ENCODE measurements at regions not wholly inside any gene's neighbourhood (a gene's known extent, or its start where the extent isn't known, plus 50 kb on each side); places are given as distances from the start of the nearest gene placed in this dataset.
A peak's percentile ranks its signal among the peaks of the same experiment; 100 is the strongest.
"Not testable (repeated sequence)": the region's sequence is repeated elsewhere in the genome, so short reads cannot be mapped to it uniquely, and the experiment has no call there.

DNA sequence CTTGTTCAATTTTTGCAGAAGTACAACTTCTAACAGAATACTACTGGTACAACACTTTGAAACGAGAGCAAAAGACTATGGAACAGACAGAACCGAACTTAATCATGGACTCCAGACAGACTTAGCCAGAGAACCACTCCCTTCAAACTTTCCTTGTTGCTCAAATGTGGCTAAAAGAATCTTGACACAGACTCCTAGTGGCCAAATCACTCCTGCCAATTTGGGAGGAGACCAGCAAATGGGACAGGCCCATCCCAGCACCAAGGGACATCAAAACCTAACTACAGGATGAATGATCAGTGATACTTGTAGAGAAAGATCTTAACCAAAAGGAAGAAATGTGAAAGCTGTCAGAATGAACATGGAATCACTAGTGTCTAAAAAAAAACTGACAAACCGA is 154.0 kb downstream of the MATN1 start:
- no peaks in the 10 kb centered on the region for H4K20me1 ChIP-seq (ENCODE audit: insufficient read depth, low read depth, low read length)
- H3K4me1 ChIP-seq (ENCODE audit: low read length): no peaks in the 10 kb centered on the region
- no peak for DNase-seq
- H3K27ac ChIP-seq (ENCODE audit: low read length): no peak overlapping the region
- no peaks in the 10 kb centered on the region for H3K79me2 ChIP-seq (ENCODE audit: low read length)
- no peaks in the 10 kb centered on the region for H3K9me3 ChIP-seq (ENCODE audit: low read length)
- no peak overlapping the region for H3K9ac ChIP-seq (ENCODE audit: low read length)
- H3K4me2 ChIP-seq (ENCODE audit: low read depth, low read length, poor library complexity, severe bottlenecking): no peak overlapping the region
- no peaks in the 10 kb centered on the region for H3K9me2 ChIP-seq (replicated peaks; ENCODE audit: insufficient read depth, low read length)
- no peaks in the 10 kb centered on the region for H3K27me3 ChIP-seq (ENCODE audit: low read length)
- H3K36me3 ChIP-seq (ENCODE audit: insufficient read depth, low read length): no peaks in the 10 kb centered on the region
- no peak overlapping the region for H2AFZ ChIP-seq (ENCODE audit: low read length)
- H3K4me3 ChIP-seq (ENCODE audit: low read length): no peak overlapping the region

DNA sequence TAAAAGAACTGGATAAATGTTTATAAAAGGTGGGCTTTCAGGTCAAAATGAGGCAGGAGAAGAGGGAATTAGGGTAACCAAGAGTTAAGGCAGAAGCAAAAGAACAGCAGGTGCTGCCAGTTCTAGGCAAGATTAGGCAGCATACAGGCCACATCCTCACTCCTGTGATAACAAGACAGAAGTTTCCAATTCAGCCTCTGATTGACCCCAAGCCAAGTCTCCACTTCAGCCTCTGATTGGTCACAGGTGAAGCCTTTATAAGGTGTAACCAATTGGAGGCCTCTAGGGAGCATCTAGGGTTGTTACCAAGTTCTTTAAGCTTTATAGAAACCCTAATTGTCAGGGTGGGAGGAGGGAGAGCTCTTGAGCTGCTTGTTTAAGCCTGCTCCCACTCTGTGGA is 160.8 kb downstream of the MATN1 start:
- no peaks in the 10 kb centered on the region for H3K27me3 ChIP-seq (ENCODE audit: low read length)
- H3K9ac ChIP-seq (ENCODE audit: low read length): no peak overlapping the region
- peak; percentile 37 for DNase-seq
- no peak overlapping the region for H3K4me2 ChIP-seq (ENCODE audit: low read depth, low read length, poor library complexity, severe bottlenecking)
- 0 out of 2 replicates have a peak, but pooled peaks cover 2% of the 10 kb centered on the region for H3K9me3 ChIP-seq (ENCODE audit: low read length)
- H3K4me1 ChIP-seq (ENCODE audit: low read length): no peaks in the 10 kb centered on the region
- H2AFZ ChIP-seq (ENCODE audit: low read length): no peak overlapping the region
- no peaks in the 10 kb centered on the region for H3K9me2 ChIP-seq (replicated peaks; ENCODE audit: insufficient read depth, low read length)
- H3K27ac ChIP-seq (ENCODE audit: low read length): no peak overlapping the region
- no peaks in the 10 kb centered on the region for H3K36me3 ChIP-seq (ENCODE audit: insufficient read depth, low read length)
- no peaks in the 10 kb centered on the region for H4K20me1 ChIP-seq (ENCODE audit: insufficient read depth, low read depth, low read length)
- no peaks in the 10 kb centered on the region for H3K79me2 ChIP-seq (ENCODE audit: low read length)
- H3K4me3 ChIP-seq (ENCODE audit: low read length): no peak overlapping the region

DNA sequence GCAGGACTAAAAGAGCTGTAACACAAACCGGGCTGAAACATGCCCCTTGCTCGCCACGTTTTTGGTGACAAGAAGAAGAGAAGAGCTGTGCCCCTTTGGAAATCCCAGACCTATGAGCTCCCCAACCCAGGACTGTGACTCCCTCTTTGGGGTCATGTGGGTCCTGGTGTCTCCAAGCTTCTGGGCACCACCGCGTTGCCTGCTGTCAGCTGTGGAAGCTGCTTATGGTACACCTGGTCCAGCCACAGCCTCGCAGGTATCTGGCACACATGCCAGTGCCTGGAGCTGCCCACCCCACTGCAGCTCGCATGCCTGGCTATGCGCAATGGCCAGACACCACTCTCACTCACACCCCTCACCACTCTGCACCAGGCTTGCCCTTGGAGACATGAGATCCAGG is 171.8 kb downstream of the MATN1 start:
- Histone ChIP-seq H3K9ac (ENCODE audit: low read length) (no peak overlapping the region), H3K27me3 (ENCODE audit: low read length) (no peaks in the 10 kb centered on the region), H3K9me2 (replicated peaks; ENCODE audit: insufficient read depth, low read length) (no peaks in the 10 kb centered on the region), H3K79me2 (ENCODE audit: low read length) (no peaks in the 10 kb centered on the region), H3K36me3 (ENCODE audit: insufficient read depth, low read length) (no peaks in the 10 kb centered on the region), H2AFZ (ENCODE audit: low read length) (no peak overlapping the region), H3K4me1 (ENCODE audit: low read length) (no peaks in the 10 kb centered on the region), H3K27ac (ENCODE audit: low read length) (no peak overlapping the region), H3K9me3 (ENCODE audit: low read length) (no peaks in the 10 kb centered on the region), H4K20me1 (ENCODE audit: insufficient read depth, low read depth, low read length) (no peaks in the 10 kb centered on the region), H3K4me2 (ENCODE audit: low read depth, low read length, poor library complexity, severe bottlenecking) (no peak overlapping the region), H3K4me3 (ENCODE audit: low read length) (no peak overlapping the region)
- no peak for DNase-seq

DNA sequence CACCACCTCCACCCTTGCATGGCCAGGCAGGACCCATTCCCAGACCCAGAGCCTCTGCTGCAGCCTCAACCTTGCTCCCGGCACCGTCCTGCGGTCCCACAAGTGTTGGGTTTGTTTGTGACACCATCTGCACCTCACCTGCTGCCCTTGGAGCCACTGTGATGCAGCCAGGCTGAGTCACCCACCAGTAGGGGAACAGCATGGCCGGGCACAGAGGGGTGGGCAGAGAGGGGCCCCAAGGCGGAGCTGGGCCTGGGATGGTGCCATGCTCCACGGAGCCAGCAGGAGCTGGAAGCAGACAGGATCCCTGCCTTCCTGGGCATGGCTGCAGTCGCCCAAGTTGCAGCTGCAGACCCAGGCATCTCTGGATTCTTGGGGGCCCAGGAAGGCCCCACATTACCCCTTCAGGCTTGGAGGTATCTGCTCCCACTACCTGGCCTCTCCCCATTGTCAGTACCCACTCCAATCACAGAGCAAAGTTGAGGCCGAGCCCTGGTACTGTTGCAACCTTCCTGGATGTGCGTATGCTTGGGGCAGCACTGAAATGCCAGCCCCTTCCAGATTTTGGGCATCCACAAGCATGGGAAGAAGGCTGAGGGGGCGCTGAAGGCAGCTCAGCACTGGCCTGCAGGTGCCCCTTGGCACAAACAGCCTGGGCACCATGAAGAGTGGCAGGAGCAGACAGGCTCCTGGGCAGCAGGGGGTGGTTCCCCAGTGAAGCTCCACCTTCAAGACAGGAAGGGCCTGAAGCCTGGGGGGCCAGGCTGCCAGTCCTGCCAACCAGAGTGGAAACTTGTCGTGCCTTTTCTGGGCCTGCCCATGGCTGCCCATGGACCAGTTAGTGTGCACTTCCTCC is 172.8 kb downstream of the MATN1 start:
- no peaks in the 10 kb centered on the region for H3K4me1 ChIP-seq (ENCODE audit: low read length)
- H3K9me3 ChIP-seq (ENCODE audit: low read length): no peaks in the 10 kb centered on the region
- no peak for DNase-seq

DNA sequence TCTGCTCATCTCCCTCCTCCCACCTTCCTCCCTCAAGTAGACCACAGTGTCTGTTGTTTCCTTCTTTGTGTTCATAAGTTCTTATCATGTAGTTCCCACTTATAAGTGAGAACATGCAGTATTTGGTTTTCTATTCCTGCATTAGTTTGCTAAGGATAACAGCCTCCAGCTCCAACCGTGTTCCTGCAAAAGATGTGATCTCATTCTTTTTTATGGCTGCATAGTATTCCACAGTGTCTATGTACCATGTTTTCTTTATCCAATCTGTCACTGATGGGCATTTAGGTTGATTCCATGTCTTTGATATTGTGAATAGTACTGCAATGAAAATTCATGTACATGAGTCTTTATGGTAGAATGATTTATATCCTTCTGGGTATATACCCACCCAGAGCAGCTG is 173.5 kb downstream of the MATN1 start:
- H3K9me2 ChIP-seq (replicated peaks; ENCODE audit: insufficient read depth, low read length); H3K27ac ChIP-seq (ENCODE audit: low read length); H4K20me1 ChIP-seq (ENCODE audit: insufficient read depth, low read depth, low read length); DNase-seq; H2AFZ ChIP-seq (ENCODE audit: low read length); H3K9me3 ChIP-seq (ENCODE audit: low read length); H3K9ac ChIP-seq (ENCODE audit: low read length); H3K4me3 ChIP-seq (ENCODE audit: low read length); H3K4me1 ChIP-seq (ENCODE audit: low read length); H3K36me3 ChIP-seq (ENCODE audit: insufficient read depth, low read length); H3K4me2 ChIP-seq (ENCODE audit: low read depth, low read length, poor library complexity, severe bottlenecking); H3K27me3 ChIP-seq (ENCODE audit: low read length); H3K79me2 ChIP-seq (ENCODE audit: low read length): not testable (repeated sequence)

More for the DNA sequence above, 172.8 kb downstream of the MATN1 start:
- H3K4me3 ChIP-seq (ENCODE audit: low read length): no peak overlapping the region
- H3K9me2 ChIP-seq (replicated peaks; ENCODE audit: insufficient read depth, low read length): no peaks in the 10 kb centered on the region
- no peak overlapping the region for H3K9ac ChIP-seq (ENCODE audit: low read length)
- no peak overlapping the region for H3K27ac ChIP-seq (ENCODE audit: low read length)
- H4K20me1 ChIP-seq (ENCODE audit: insufficient read depth, low read depth, low read length): no peaks in the 10 kb centered on the region
- no peak overlapping the region for H3K4me2 ChIP-seq (ENCODE audit: low read depth, low read length, poor library complexity, severe bottlenecking)
- no peaks in the 10 kb centered on the region for H3K79me2 ChIP-seq (ENCODE audit: low read length)
- no peaks in the 10 kb centered on the region for H3K36me3 ChIP-seq (ENCODE audit: insufficient read depth, low read length)
- no peak overlapping the region for H2AFZ ChIP-seq (ENCODE audit: low read length)
- no peaks in the 10 kb centered on the region for H3K27me3 ChIP-seq (ENCODE audit: low read length)

DNA sequence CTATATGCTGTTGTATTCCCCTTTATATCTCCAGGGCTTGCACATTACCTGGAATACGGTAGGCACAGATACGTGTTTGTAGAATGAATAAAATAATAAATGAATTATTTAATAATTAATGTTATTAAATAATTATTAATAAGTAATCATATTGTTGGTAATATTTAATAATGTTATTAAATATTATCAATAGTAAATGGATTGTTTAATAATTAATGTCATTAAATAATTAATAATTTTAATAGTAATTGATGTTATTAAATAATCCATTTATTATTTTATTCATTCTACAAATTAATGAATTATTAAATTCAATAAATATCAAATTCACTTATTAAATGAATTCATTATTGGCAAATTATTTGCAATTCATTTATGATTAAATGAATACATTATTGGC is 175.1 kb downstream of the MATN1 start:
- Histone ChIP-seq H3K9me3 (ENCODE audit: low read length) (no peaks in the 10 kb centered on the region), H3K9me2 (replicated peaks; ENCODE audit: insufficient read depth, low read length) (no peaks in the 10 kb centered on the region), H3K4me1 (ENCODE audit: low read length) (no peaks in the 10 kb centered on the region), H2AFZ (ENCODE audit: low read length) (no peak overlapping the region), H3K27me3 (ENCODE audit: low read length) (no peaks in the 10 kb centered on the region), H3K79me2 (ENCODE audit: low read length) (no peaks in the 10 kb centered on the region), H3K36me3 (ENCODE audit: insufficient read depth, low read length) (no peaks in the 10 kb centered on the region), H3K27ac (ENCODE audit: low read length) (no peak overlapping the region), H3K9ac (ENCODE audit: low read length) (no peak overlapping the region), H3K4me2 (ENCODE audit: low read depth, low read length, poor library complexity, severe bottlenecking) (no peak overlapping the region), H3K4me3 (ENCODE audit: low read length) (no peak overlapping the region), H4K20me1 (ENCODE audit: insufficient read depth, low read depth, low read length) (no peaks in the 10 kb centered on the region)
- DNase-seq: no peak

DNA sequence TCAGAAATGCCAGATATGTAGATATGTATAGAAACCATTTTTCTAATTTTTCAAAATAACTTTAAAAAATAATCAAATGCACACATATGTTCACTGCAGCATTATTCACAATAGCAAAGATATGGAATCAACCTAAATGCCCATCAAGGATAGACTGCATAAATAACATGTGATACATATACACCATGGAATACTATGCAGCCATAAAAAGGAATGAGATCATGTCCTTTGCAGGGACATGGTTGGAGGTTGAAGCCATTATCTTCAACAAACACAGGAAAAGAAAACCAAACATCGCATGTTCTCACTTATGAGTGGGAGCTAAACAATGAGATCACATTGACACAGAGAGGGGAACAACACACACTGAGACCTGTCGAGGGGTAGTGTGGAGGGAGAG is 176.1 kb downstream of the MATN1 start:
- H3K9ac ChIP-seq (ENCODE audit: low read length); H3K27me3 ChIP-seq (ENCODE audit: low read length); H3K4me2 ChIP-seq (ENCODE audit: low read depth, low read length, poor library complexity, severe bottlenecking); H3K9me3 ChIP-seq (ENCODE audit: low read length); DNase-seq; H2AFZ ChIP-seq (ENCODE audit: low read length); H3K9me2 ChIP-seq (replicated peaks; ENCODE audit: insufficient read depth, low read length); H3K4me3 ChIP-seq (ENCODE audit: low read length); H3K27ac ChIP-seq (ENCODE audit: low read length); H3K4me1 ChIP-seq (ENCODE audit: low read length); H4K20me1 ChIP-seq (ENCODE audit: insufficient read depth, low read depth, low read length); H3K79me2 ChIP-seq (ENCODE audit: low read length); H3K36me3 ChIP-seq (ENCODE audit: insufficient read depth, low read length): not testable (repeated sequence)

DNA sequence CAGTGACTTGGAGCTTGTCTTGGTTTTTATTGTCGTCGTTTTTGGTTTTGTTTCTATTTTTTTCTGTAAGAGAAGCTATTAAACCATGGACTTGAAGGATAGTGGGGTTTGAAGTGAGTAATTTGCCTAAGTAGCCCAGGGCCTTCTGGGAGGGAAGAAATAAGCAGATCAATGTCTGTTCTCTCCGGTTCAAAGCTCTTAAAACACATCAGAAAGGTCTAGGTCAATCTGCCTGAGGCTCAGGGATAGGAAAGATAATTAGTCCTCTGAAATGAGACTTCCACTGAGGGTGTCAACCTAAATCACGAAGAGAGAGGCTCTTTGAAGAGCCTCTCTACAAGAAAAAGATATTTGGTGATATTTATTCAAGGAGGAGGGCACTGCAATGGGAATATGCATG is 178.0 kb downstream of the MATN1 start:
- Histone ChIP-seq H3K79me2 (ENCODE audit: low read length) (no peaks in the 10 kb centered on the region), H3K27me3 (ENCODE audit: low read length) (no peaks in the 10 kb centered on the region), H3K27ac (ENCODE audit: low read length) (no peak overlapping the region), H3K4me2 (ENCODE audit: low read depth, low read length, poor library complexity, severe bottlenecking) (no peak overlapping the region), H3K36me3 (ENCODE audit: insufficient read depth, low read length) (no peaks in the 10 kb centered on the region), H4K20me1 (ENCODE audit: insufficient read depth, low read depth, low read length) (no peaks in the 10 kb centered on the region), H2AFZ (ENCODE audit: low read length) (no peak overlapping the region), H3K4me1 (ENCODE audit: low read length) (no peaks in the 10 kb centered on the region), H3K9ac (ENCODE audit: low read length) (no peak overlapping the region), H3K9me2 (replicated peaks; ENCODE audit: insufficient read depth, low read length) (no peaks in the 10 kb centered on the region), H3K9me3 (ENCODE audit: low read length) (no peaks in the 10 kb centered on the region), H3K4me3 (ENCODE audit: low read length) (no peak overlapping the region)
- no peak for DNase-seq
